Gastroesophageal sphincter (tissue), 4 donors: ENCODE measurements at regions not wholly inside any gene's neighbourhood (a gene's known extent, or its start where the extent isn't known, plus 50 kb on each side); places are given as distances from the start of the nearest gene placed in this dataset.

Experiments used
- small RNA-seq, 4 donors: library from RNA; depleted of rRNA; stranded (forward); fragments of <200 nt; gene quantifications; one replicate each; pipeline ENCODE3, GENCODE V24; 2016

Small RNA genes lying in the stretch of these regions (small RNA-seq; reads per million reads assigned to genes)
- 0 reads per million in 4 donors for gene AC137499.1
